AG10803 (cell line): ENCODE measurements at regions not wholly inside any gene's neighbourhood (a gene's known extent, or its start where the extent isn't known, plus 50 kb on each side); places are given as distances from the start of the nearest gene placed in this dataset.

Source experiments
- DNase-seq: peaks from one replicate; pipeline ENCODE4 v3.0.0; 2010; ENCODE audit warnings: low read depth
- H3K4me3 ChIP-seq: 2 replicates; pipeline ENCODE4 v1.5.1; 2011; ENCODE audit warnings: mild to moderate bottlenecking, low read length, control low read depth
- CTCF ChIP-seq: conservative IDR thresholded peaks from 2 replicates; pipeline ENCODE4 v1.5.1; 2011; ENCODE audit warnings: mild to moderate bottlenecking, low read length, control low read depth, inconsistent platforms

- TF ChIP-seq CTCF = no peak
- no peak overlapping the region for H3K4me3 ChIP-seq
- DNase-seq = no peak
These were observed 368.8 kb downstream of the SPRY2 start for GRCh38 chr13:79972066-79972569.

- H3K4me3 ChIP-seq = no peak overlapping the region
- no peak for TF ChIP-seq CTCF
- DNase-seq = peak; percentile 3
These were observed 374.4 kb downstream of the SPRY2 start for GRCh38 chr13:79966493-79966895.

- no peak for DNase-seq
- TF ChIP-seq CTCF = no peak
- no peak overlapping the region for H3K4me3 ChIP-seq
These were observed 374.9 kb downstream of the SPRY2 start for GRCh38 chr13:79966059-79966458.

DNA sequence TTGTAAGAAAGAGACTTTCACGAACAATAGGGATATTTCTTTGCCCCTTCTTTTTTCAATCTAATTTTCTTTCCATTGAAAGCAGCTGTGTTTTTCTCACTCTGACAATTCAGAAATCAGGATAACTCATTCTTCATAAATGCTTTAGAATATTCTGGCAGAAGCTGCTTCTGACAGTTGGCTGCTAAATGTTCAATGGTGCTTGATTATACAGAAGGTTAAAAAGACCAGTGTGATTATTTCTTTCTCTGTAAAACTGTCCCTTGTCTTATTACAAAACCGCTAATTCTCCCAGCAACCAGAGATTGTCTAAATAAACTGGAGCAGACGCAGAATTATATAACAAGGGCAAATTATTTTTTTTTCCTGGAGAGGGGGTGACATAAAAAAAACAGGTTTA lies 394.4 kb downstream of the SPRY2 start:
- TF ChIP-seq CTCF = no peak
- no peak for DNase-seq
- no peak overlapping the region for H3K4me3 ChIP-seq

GRCh38 chr13:79943346-79944023 lies 397.4 kb downstream of the SPRY2 start:
- H3K4me3 ChIP-seq = no peak overlapping the region
- TF ChIP-seq CTCF = no peak
- DNase-seq = peak; percentile 35

DNA sequence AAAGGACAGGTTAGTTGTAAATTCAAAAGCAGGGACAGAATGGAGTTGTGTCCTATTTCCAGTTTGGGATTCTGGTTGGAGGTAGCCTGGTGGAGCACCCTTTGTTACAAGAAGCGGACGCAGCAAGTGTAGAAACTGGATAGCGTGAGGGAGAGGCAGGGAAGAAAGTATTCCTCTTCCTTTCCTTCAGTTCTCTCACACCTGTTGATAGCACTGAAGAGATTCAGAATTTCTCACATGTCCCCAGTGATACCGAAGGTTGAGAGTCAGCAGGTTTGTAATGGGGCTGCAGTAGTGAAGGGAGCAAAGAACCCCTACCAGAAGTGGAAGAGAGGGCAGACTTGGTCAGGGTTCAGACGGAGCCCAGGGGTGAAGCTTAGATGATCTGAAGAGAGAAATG lies 399.2 kb downstream of the SPRY2 start:
- TF ChIP-seq CTCF = no peak
- no peak overlapping the region for H3K4me3 ChIP-seq
- no peak for DNase-seq

DNA sequence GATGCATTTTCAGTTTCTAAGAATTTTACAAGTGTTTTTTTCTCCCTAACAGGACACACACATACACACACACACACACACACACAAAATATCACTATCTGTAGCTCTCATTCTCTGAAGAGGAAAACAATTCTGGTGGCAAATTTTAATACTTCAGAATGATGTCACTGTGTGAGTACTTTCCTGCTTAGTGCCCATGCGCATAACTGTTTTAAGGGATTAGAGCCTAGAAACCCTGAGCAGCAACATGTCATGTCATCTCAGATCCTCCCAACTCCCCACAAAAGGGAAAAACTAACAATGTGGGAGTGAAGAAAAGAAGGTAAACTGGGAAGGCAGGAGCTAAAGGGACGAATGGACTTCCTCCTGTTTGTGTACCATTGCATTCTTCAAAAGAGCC lies 401.2 kb downstream of the SPRY2 start:
- TF ChIP-seq CTCF = no peak
- H3K4me3 ChIP-seq = no peak overlapping the region
- no peak for DNase-seq
